Activated CD8-positive, alpha-beta memory T cell treated with anti-CD3 and anti-CD28 coated beads, Interleukin-2, amount 50 U/mL, for 24 hours (primary cell): ENCODE measurements at regions not wholly inside any gene's neighbourhood (a gene's known extent, or its start where the extent isn't known, plus 50 kb on each side); places are given as distances from the start of the nearest gene placed in this dataset.
"Not testable (repeated sequence)": the region's sequence is repeated elsewhere in the genome, so short reads cannot be mapped to it uniquely, and the experiment has no call there.

Experiments
- DNase-seq: peaks from one replicate; pipeline ENCODE4 v3.0.0-alpha.2; 2020; ENCODE audit errors: extremely low read depth

GRCh38 chr14:96686126-96686525 is 111.1 kb upstream of the VRK1 start:
- DNase-seq, result no peak

- no peak for DNase-seq
Observed at GRCh38 chr14:96688629-96689028, 108.6 kb upstream of the VRK1 start.

DNA sequence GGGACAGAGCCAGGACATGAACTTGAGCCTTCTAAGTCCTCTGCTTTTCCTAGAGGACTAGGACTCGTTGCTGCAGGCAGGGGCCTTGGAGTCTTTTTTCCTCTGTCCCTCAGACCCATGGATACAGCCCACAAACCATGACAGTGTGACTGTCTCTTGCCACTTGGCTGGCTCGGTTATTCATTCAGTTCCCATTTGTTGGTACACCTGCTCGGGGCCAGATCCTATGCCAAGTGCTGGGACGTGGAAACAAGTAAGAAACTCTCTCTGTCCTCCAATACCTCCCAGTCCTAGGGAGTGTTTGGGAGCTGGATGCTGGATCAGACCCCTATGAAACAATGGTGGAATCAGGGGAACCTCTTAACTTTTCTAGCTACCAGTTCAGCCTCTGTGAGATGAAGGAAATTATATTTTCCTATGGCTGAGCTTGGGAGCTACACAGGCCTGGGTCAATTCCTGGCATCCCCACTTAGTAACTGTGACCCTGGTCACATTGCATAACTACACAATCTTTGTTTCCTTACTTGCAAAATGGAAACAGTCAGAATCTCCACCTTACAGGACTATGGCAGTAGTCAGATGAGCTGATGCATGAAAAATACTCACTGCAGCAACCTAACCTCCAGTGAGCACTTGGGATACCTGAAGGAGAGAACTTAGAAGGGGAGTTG is 106.3 kb upstream of the VRK1 start:
- no peak for DNase-seq

DNA sequence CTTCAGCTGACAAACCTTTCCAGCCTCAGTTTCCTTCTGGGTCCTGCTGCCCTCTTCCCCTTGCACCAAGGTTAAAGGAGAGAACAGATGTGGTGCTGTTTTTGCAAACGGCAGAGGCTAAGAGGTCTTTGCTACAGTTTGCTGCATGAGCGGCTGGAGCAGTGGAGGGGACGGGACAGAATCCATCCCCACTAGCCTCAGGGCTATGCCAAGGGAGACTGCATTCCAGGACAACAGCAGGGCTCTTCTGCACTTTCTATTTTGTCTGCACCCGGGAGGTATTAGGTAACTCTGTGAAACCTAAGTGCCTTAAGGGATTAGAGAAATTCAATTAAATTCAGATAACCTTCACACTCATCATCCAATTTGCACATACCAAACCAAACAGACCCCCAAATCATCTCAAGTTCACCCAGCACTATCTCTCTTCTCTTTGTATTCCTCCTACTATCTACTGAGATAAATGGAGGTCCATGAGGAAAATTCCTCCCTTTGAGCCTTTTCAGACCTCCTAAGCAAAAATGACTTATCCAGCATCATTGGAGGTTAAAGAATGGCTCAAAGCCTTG is 103.8 kb upstream of the VRK1 start:
- DNase-seq, result no peak

DNA sequence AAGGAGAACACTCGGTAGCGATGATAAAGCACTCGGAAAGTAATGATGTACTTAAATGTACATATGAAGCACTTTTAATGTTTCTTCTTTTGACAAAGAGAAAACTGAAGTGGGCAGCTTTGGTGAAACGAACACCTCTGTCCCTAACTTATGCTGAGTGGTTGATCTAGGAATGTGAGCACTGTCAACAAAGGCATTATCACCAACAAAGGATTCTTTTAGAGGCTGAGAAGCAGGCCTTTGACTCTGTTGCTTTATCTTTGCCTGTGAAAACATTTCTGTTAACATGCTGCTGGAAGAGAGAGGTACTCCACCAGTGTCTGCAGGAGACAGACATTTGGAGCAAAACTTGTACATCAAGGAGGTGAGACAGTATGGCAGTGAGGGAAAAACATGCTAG is 103.2 kb upstream of the VRK1 start:
- no peak for DNase-seq

DNA sequence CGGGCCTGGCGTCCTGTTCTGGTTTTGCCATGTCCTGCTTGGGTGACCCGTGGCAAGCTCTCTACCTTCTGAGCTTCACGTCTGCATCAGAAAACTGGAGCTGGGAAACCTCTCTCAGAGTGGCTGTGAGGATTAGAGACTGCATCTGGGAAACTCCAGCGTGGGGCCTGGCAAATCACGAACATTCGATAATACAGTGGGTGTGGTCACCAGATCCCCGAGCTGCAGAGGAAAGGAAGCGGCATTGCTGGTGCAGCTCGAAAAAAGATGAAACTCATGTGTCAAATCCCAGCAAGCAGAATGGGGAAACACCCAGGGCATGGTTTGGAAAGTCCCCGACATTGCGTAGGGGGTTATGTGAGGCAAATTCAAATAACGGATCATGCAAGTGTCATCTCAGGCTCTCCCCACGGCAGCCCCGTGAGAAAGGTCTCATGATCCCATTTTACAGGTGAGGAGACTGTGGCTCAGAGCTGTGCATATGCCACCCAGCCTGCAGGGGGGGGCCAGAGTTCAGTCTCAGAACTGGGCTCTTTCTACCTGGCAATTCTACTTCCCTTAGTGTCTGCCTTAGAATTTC is 98.1 kb upstream of the VRK1 start:
- DNase-seq, result no peak

GRCh38 chr14:96699666-96700065 is 97.5 kb upstream of the VRK1 start:
- no peak for DNase-seq

GRCh38 chr14:96702831-96703230 is 94.4 kb upstream of the VRK1 start:
- no peak for DNase-seq

- DNase-seq, result no peak
Observed at GRCh38 chr14:96705422-96706092, 91.6 kb upstream of the VRK1 start.

DNA sequence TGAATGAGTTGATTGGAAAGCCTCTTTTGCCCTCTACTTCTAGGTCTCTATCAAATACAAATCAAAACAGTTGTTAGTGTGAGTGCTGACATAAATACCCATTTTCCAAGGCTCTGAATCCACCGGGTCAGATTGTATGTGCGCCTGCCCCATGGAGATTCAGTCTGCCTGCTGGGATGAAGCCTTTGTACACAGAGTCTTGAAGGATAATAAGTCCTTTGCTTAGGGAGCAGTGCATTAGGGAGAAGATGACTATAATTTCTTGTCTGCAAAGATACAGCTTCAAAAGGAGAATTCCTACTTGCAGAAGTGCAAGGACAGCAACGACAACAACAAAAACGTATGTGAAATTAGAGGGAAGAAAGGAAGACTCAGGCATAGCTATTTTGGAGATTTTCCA is 90.3 kb upstream of the VRK1 start:
- no peak for DNase-seq

GRCh38 chr14:96710060-96710666 is 87.0 kb upstream of the VRK1 start:
- no peak for DNase-seq

- DNase-seq, result no peak
Observed at GRCh38 chr14:96711559-96712267, 85.5 kb upstream of the VRK1 start.

DNA sequence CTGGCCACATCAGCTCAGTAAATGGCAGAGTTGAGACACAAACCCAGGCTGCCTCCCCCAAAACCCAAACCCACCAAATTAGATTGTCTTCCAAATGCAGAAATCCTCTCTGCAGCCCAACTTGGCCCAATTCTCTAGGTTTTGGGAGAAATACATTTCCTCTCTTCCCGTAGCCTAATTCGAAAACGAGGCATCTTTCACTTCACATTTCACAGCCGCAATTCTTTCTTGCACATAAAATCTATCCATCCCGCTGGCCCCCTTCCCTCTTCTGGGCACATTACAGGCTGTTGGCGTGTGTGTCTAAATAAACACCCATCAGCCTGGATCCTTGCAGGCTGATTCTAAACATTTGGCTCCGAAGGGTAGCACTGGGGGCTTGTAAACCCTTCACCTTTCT is 83.8 kb upstream of the VRK1 start:
- DNase-seq, result no peak

DNA sequence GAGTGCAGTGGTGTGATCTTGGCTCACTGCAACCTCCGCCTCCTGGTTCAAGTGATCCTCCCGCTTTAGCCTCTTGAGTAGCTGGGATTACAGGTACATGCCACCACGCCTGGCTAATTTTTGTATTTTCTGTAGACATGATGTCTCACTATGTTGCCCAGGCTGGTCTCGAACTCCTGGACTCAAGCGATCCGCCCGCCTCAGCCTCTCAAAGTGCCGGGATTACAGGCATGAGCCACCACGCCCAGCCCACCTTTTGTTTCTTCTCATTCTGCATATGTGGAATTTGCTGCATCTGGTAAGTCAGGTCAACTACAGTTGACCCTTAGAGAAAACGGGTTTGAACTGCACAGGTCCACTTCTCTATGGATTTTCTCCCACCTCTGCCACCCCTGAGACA is 82.6 kb upstream of the VRK1 start:
- DNase-seq, result not testable (repeated sequence)

- no peak for DNase-seq
Observed at GRCh38 chr14:96717116-96717515, 80.1 kb upstream of the VRK1 start.

DNA sequence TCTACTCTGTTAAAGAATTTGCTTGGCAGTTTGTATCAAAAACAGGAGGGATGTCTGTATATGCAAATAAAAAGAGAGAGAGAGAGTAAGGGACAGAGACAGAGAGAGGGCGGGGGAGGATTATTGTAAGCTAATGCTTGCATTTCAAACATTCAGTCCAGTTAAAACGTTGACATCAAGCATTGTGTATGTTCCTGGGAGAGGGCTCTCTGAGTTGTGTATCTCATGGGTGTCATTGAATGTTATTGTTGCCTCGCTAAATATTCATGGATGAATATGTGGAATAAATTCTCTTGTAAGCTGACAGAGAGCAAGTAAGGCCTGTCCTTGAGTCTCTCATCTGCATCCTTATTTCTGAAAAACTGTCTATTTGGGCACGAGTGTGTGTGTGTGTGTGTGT is 78.8 kb upstream of the VRK1 start:
- DNase-seq, result no peak

- DNase-seq, result not testable (repeated sequence)
Observed at GRCh38 chr14:96720702-96721101, 76.5 kb upstream of the VRK1 start.

DNA sequence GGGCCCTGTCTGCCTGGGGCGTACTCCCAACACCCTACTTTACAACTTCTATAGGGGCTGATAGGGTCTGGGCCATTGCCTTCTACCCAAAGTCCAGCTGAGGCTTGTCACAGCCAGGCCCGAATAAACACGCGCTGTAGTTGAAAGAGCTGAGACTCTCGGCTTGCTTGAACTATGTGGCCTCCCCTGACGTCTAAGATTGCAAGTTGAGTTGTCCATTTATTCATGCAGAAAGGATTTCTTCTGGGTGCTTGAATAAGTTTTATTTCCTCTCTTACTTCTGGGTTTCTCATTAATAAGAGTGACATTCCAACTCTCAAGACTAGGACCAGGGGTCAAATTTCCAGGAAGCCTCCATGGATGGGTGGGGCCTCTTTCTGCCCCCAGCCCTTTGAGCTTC is 74.4 kb upstream of the VRK1 start:
- no peak for DNase-seq

DNA sequence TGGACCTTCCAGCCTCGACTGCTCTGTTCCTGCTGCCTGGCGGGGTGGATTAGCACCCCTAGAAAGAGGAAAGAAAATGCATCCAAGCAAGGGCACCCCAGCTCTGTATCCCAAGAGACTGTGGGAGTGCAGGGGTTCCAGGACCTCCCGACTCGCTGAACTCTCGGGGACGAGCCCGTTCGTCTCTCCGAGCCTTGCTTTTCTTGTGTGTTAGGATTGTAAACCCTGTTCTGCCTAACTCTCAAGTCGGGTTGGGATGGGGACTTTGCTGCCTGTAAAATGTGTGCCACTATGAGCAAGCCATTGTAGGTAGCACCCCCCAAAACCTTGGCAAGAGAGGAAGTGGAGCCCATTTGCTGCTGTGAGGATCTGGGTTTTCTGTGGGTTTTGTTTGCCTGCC is 73.2 kb upstream of the VRK1 start:
- no peak for DNase-seq

DNA sequence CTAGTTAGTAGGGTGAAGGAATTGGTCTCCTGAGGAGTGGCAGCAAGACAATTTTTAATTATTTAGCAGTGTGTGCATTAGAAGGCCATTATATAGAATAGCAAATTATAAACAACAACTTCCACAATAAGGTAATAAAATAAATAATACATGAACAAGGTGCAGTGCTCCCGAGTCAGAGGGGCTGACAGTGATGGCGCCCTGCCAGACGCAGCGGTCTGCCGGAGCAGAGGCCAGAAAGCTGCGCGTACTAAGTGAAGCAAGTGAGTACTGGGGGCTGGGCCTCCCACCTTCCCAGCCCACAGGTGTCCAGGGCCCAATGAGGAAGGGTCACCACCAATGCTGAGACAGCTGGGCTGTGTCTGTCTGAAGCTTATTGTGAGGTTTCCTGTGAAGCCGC is 72.0 kb upstream of the VRK1 start:
- no peak for DNase-seq

GRCh38 chr14:96727073-96727472 is 70.1 kb upstream of the VRK1 start:
- DNase-seq, result no peak

- no peak for DNase-seq
Observed at GRCh38 chr14:96727491-96727890, 69.7 kb upstream of the VRK1 start.
